ENCODE measurements at regions not wholly inside any gene's neighbourhood (a gene's known extent, or its start where the extent isn't known, plus 50 kb on each side); places are given as distances from the start of the nearest gene placed in this dataset.

DNA sequence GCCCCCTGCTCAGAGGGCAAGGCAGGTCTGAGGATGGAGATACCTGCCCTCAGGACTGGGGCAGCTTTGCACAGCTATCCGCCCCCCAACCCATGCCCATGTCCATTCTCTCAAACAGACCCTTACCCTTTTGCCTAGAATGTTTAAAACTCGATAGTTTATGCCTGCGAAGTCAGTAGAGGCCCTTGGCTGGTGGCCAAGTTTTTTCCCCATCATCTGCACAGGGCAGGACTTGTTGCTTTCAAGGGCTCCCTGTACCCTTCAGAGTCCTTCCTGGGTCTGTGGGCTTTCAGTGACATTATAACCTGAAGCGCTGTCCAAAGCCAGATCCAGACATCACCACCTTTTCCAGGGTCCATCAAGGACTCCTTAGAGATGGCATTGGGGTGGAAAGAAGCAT lies 148.7 kb upstream of the ZNF644 start:
- no peaks in the 10 kb centered on the region for H3K9me3 Mint-ChIP-seq (ENCODE audit: low read depth, unreplicated experiment)
- peaks cover 1% of the 10 kb centered on the region for H3K4me1 Mint-ChIP-seq (ENCODE audit: low read depth, unreplicated experiment)
- H3K27ac Mint-ChIP-seq (ENCODE audit: unreplicated experiment) = no peak overlapping the region
- H3K27me3 Mint-ChIP-seq (ENCODE audit: unreplicated experiment) = peaks cover 53% of the 10 kb centered on the region
- BruUV-seq (replicated peaks) = no TSS peak
- no peak overlapping the region for H3K4me3 Mint-ChIP-seq (ENCODE audit: low read depth, unreplicated experiment)
- intact Hi-C loops (cut with micrococcal nuclease; ENCODE audit: unreplicated experiment) = no loop called here
- TF ChIP-seq CTCF (IDR thresholded peaks at IDR 0.05; ENCODE audit: unreplicated experiment) = no peak
- no peak for DNase-seq
- H3K36me3 Mint-ChIP-seq (ENCODE audit: insufficient read depth, unreplicated experiment) = no peaks in the 10 kb centered on the region
- CTCF ChIA-PET = interaction anchor here (0.7 kb wide), 1 partner anchor 10 kb away, joined by 3 read pairs; no protein-coding TSS in a partner anchor

GRCh38 chr1:91166106-91166712 lies 144.4 kb upstream of the ZNF644 start:
- BruUV-seq (replicated peaks) = no TSS peak
- TF ChIP-seq CTCF (IDR thresholded peaks at IDR 0.05; ENCODE audit: unreplicated experiment) = peak; percentile 75
- Mint-ChIP-seq H3K36me3 (ENCODE audit: insufficient read depth, unreplicated experiment) (no peaks in the 10 kb centered on the region), H3K27ac (ENCODE audit: unreplicated experiment) (no peak overlapping the region), H3K4me3 (ENCODE audit: low read depth, unreplicated experiment) (no peak overlapping the region), H3K27me3 (ENCODE audit: unreplicated experiment) (peaks cover 10% of the 10 kb centered on the region), H3K4me1 (ENCODE audit: low read depth, unreplicated experiment) (peaks cover 15% of the 10 kb centered on the region), H3K9me3 (ENCODE audit: low read depth, unreplicated experiment) (no peaks in the 10 kb centered on the region)
- intact Hi-C loops (cut with micrococcal nuclease; ENCODE audit: unreplicated experiment) = loop anchor here (1.0 to 10.0 kb wide), 6 partner anchors 112 to 1119 kb away; partner anchors contain the start of genes CDC7 and HFM1
- peak; percentile 59 for DNase-seq
- CTCF ChIA-PET = interaction anchor here (0.7 to 3.5 kb wide), 12 partner anchors 112 to 587 kb away, joined by 3 to 23 read pairs (median 6); partner anchors contain the start of gene ZNF644

DNA sequence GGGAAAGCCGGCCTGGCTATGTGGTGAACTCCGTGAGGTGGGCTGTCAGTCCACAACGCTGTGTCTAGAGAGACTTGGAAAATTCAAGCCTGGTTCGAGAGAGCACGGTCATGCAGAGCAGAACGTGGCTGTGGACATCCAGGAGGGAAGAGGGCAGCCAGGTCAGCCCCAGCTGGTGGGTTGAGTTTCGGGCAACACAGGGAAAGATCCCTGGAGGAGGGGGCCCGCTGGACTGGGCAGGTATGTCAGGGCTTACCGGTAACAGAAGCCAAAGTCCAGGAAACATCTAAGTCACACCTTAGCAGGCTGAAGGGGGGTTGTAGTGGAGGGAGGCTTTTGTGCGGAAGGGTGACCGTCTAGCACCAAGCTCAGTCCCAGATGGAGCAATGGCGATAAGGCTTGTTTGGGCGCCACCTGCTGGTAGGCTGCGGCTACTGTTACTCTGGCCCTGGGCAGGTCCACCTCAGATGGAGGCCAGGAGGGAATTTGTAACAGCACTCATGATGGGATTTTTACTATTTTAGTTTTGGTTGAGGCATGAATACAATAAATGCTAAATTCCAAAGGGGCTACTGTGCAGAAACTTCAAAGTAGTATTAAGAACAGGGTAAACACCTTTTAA lies 143.3 kb upstream of the ZNF644 start:
- Mint-ChIP-seq H3K4me3 (ENCODE audit: low read depth, unreplicated experiment) (no peak overlapping the region), H3K36me3 (ENCODE audit: insufficient read depth, unreplicated experiment) (no peaks in the 10 kb centered on the region), H3K27me3 (ENCODE audit: unreplicated experiment) (no peaks in the 10 kb centered on the region), H3K9me3 (ENCODE audit: low read depth, unreplicated experiment) (no peaks in the 10 kb centered on the region), H3K27ac (ENCODE audit: unreplicated experiment) (peak overlapping the region; percentile 13), H3K4me1 (ENCODE audit: low read depth, unreplicated experiment) (peaks cover 15% of the 10 kb centered on the region)
- CTCF ChIA-PET = interaction anchor here (0.8 to 3.5 kb wide), 12 partner anchors 10 to 586 kb away, joined by 3 to 23 read pairs (median 6); partner anchors contain the start of gene ZNF644
- TF ChIP-seq CTCF (IDR thresholded peaks at IDR 0.05; ENCODE audit: unreplicated experiment) = peak; percentile 91
- intact Hi-C loops (cut with micrococcal nuclease; ENCODE audit: unreplicated experiment) = loop anchor here (1.0 to 10.0 kb wide), 7 partner anchors 144 to 1118 kb away; partner anchors contain the start of genes CDC7 and HFM1
- no TSS peak for BruUV-seq (replicated peaks)
- DNase-seq = peak; percentile 89

GRCh38 chr1:91162613-91163012 lies 140.8 kb upstream of the ZNF644 start:
- intact Hi-C loops (cut with micrococcal nuclease; ENCODE audit: unreplicated experiment) = loop anchor here (10.0 kb wide), 1 partner anchor 198 kb away; no protein-coding TSS in a partner anchor
- no peaks in the 10 kb centered on the region for H3K36me3 Mint-ChIP-seq (ENCODE audit: insufficient read depth, unreplicated experiment)
- H3K4me3 Mint-ChIP-seq (ENCODE audit: low read depth, unreplicated experiment) = no peak overlapping the region
- BruUV-seq (replicated peaks) = no TSS peak
- peaks cover 15% of the 10 kb centered on the region for H3K4me1 Mint-ChIP-seq (ENCODE audit: low read depth, unreplicated experiment)
- no peak for DNase-seq
- CTCF ChIA-PET = no interaction called here
- no peak for TF ChIP-seq CTCF (IDR thresholded peaks at IDR 0.05; ENCODE audit: unreplicated experiment)
- no peaks in the 10 kb centered on the region for H3K9me3 Mint-ChIP-seq (ENCODE audit: low read depth, unreplicated experiment)
- H3K27ac Mint-ChIP-seq (ENCODE audit: unreplicated experiment) = no peak overlapping the region
- no peaks in the 10 kb centered on the region for H3K27me3 Mint-ChIP-seq (ENCODE audit: unreplicated experiment)

Data from Calu3 (cell line).